DND-41 (cell line): ENCODE measurements at regions not wholly inside any gene's neighbourhood (a gene's known extent, or its start where the extent isn't known, plus 50 kb on each side); places are given as distances from the start of the nearest gene placed in this dataset.

Experiments used
- CTCF ChIP-seq: IDR thresholded peaks from 2 replicates; pipeline ENCODE4 v1.5.1; 2012; ENCODE audit warnings: borderline replicate concordance, low read length, moderate library complexity, mild to moderate bottlenecking; ENCODE audit not compliant: poor library complexity, severe bottlenecking; ENCODE audit errors: extremely low read depth
- EZH2 ChIP-seq: IDR thresholded peaks from 3 replicates; pipeline ENCODE4 v1.6.1; 2012; ENCODE audit warnings: borderline replicate concordance, low read depth, mild to moderate bottlenecking, moderate library complexity, low read length, inconsistent platforms; ENCODE audit not compliant: severe bottlenecking

- TF ChIP-seq CTCF (no peak), EZH2 (no peak)
Measured at GRCh38 chr9:135286961-135287360, 192.6 kb upstream of the PPP1R26 start.
